Astrocyte (in vitro differentiated cells and primary cell): ENCODE measurements at regions not wholly inside any gene's neighbourhood (a gene's known extent, or its start where the extent isn't known, plus 50 kb on each side); places are given as distances from the start of the nearest gene placed in this dataset.
"Not testable (repeated sequence)": the region's sequence is repeated elsewhere in the genome, so short reads cannot be mapped to it uniquely, and the experiment has no call there.

Source experiments
- DNase-seq: peaks from one replicate; pipeline ENCODE4 v3.0.0-alpha.2; 2010; ENCODE audit warnings: low read depth
- FAIRE-seq: peaks from 2 replicates; lab custom pipeline; 2011; peaks lifted over from hg19 to GRCh38; lab: Jason Lieb, UNC
- H2AFZ ChIP-seq: 2 replicates; pipeline ENCODE4 v1.6.0; 2012; ENCODE audit warnings: low read depth, low read length, inconsistent platforms
- H3K27ac ChIP-seq: 2 replicates; pipeline ENCODE4 v1.5.1; 2011; ENCODE audit warnings: low read depth, low read length, inconsistent platforms
- H3K27me3 ChIP-seq: 2 replicates; pipeline ENCODE4 v1.6.0; 2011; ENCODE audit warnings: low read length, inconsistent platforms; ENCODE audit not compliant: insufficient read depth
- H3K36me3 ChIP-seq: 2 replicates; pipeline ENCODE4 v1.5.1; 2011; ENCODE audit warnings: low read length, inconsistent platforms; ENCODE audit not compliant: insufficient read depth
- H3K4me1 ChIP-seq: 2 replicates; pipeline ENCODE4 v1.5.1; 2011; ENCODE audit warnings: low read length, inconsistent platforms; ENCODE audit not compliant: insufficient read depth
- H3K4me2 ChIP-seq: 2 replicates; pipeline ENCODE4 v1.6.0; 2012; ENCODE audit warnings: low read length, inconsistent platforms
- H3K4me3 ChIP-seq: 2 replicates; pipeline ENCODE4 v1.5.1; 2011; ENCODE audit warnings: low read depth, mild to moderate bottlenecking, low read length, inconsistent platforms; ENCODE audit not compliant: insufficient read depth
- H3K79me2 ChIP-seq: 2 replicates; pipeline ENCODE4 v1.6.0; 2012; ENCODE audit warnings: mild to moderate bottlenecking, low read length, inconsistent platforms; ENCODE audit not compliant: insufficient read depth
- H3K9ac ChIP-seq: 2 replicates; pipeline ENCODE4 v1.6.0; 2012; ENCODE audit warnings: mild to moderate bottlenecking, low read length, inconsistent platforms
- H3K9me3 ChIP-seq: 2 replicates; pipeline ENCODE4 v1.5.1; 2012; ENCODE audit warnings: low read depth, mild to moderate bottlenecking, low read length, inconsistent platforms; ENCODE audit not compliant: insufficient read depth
- H4K20me1 ChIP-seq: 2 replicates; pipeline ENCODE4 v1.6.0; 2012; ENCODE audit warnings: low read length, inconsistent platforms; ENCODE audit not compliant: insufficient read depth
- H3K27ac Mint-ChIP-seq: one replicate; pipeline ENCODE4 v1.8.0; 2021; ENCODE audit warnings: mild to moderate bottlenecking, mixed read lengths; ENCODE audit not compliant: unreplicated experiment
- H3K27me3 Mint-ChIP-seq: one replicate; pipeline ENCODE4 v1.8.0; 2021; ENCODE audit warnings: low read depth, mixed read lengths; ENCODE audit not compliant: unreplicated experiment
- H3K36me3 Mint-ChIP-seq: one replicate; pipeline ENCODE4 v1.8.0; 2021; ENCODE audit warnings: low read depth, mixed read lengths; ENCODE audit not compliant: unreplicated experiment
- H3K4me1 Mint-ChIP-seq: one replicate; pipeline ENCODE4 v1.8.0; 2021; ENCODE audit warnings: low read depth, mixed read lengths; ENCODE audit not compliant: unreplicated experiment
- H3K4me3 Mint-ChIP-seq: one replicate; pipeline ENCODE4 v1.8.0; 2021; ENCODE audit warnings: mild to moderate bottlenecking, moderate library complexity, mixed read lengths; ENCODE audit not compliant: unreplicated experiment
- H3K9me3 Mint-ChIP-seq: one replicate; pipeline ENCODE4 v1.8.0; 2021; ENCODE audit warnings: mild to moderate bottlenecking, mixed read lengths; ENCODE audit not compliant: unreplicated experiment

DNA sequence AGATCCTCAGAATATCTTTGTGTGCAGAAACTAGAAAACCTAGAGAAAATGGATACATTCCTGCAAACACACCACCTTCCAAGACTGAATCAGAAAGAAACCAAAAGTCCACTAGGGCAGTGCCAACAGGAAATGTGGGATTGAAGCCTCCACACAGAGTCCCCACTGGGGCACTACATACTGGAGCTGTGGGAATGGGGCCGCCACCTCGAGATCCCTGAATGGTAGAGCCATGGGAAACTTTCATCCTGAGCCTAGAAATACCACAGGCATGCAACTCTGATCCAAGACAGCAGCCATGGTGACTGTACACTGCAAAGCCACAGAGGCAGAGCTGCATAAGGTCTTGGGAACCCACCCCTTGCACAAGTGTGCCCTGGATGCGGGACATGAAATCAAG is 4465.5 kb upstream of the OR11H1 start:
- not testable (repeated sequence) for FAIRE-seq, H3K79me2 ChIP-seq, DNase-seq, H3K36me3 ChIP-seq, H2AFZ ChIP-seq, H3K4me1 Mint-ChIP-seq, H3K9ac ChIP-seq, H3K27me3 Mint-ChIP-seq, H4K20me1 ChIP-seq, H3K4me1 ChIP-seq, H3K27ac ChIP-seq, H3K4me3 Mint-ChIP-seq, H3K27me3 ChIP-seq, H3K4me3 ChIP-seq, H3K36me3 Mint-ChIP-seq, H3K27ac Mint-ChIP-seq, H3K4me2 ChIP-seq
- H3K9me3 Mint-ChIP-seq: peaks cover 28% of the 10 kb centered on the region
- H3K9me3 ChIP-seq: peaks cover 27% of the 10 kb centered on the region

DNA sequence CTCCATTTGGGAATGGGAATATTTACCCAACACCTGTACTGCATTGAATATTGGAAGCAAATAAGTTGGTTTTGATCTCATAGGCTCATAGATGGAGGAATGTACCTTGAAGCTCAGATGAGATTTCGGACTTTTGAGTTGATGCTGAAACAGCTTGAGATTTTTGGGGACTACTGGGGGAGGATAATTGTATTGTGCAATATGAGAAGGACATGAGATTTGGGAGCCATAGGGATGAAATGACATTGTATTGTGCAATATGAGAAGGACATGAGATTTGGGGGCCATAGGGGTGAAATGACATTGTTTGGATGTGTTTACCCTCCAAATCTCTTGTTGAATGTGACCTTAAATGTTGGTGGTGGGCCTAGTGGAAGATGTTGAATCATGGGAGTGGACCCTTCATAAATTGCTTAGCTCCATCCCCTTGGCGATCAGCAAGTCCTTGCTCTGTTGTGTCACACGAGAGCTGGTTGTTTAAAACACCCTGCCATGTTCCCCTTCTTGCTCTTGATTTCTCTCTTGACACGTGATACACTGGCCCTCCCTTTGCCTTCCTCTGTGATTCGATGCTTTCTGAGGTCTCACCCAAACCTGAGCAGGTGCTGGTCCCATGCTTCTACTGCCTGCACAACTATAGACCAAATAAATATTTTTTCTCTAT is 4464.8 kb upstream of the OR11H1 start:
- H3K4me3 ChIP-seq, H3K36me3 Mint-ChIP-seq, H3K4me1 ChIP-seq, H3K27me3 ChIP-seq, H3K79me2 ChIP-seq, FAIRE-seq, H3K27ac Mint-ChIP-seq, DNase-seq, H3K36me3 ChIP-seq, H3K27me3 Mint-ChIP-seq, H4K20me1 ChIP-seq, H3K4me1 Mint-ChIP-seq, H2AFZ ChIP-seq, H3K9ac ChIP-seq, H3K4me3 Mint-ChIP-seq, H3K4me2 ChIP-seq, H3K27ac ChIP-seq: not testable (repeated sequence)
- peaks cover 34% of the 10 kb centered on the region for H3K9me3 Mint-ChIP-seq
- H3K9me3 ChIP-seq: peaks cover 30% of the 10 kb centered on the region

DNA sequence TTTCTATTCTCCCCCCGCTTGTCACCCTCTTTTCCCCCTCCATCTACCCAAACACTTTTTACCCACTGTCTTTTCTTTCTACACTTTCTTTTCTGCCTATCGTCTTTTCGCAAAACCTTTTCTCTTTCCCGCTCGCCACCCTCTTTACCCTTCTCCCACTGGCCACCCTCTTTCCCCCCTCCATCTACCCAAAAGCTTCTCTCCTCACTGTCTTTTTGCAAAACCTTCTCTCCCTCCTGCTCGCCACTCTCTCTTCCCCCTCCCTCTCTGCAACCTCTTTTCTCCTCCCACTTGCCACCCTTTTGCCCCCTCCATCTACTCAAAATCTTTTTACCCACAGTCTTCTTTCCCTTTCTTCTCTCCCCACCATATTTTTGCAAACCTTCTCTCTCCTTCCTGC is 4462.8 kb upstream of the OR11H1 start:
- not testable (repeated sequence) for FAIRE-seq, H3K79me2 ChIP-seq, H3K27me3 Mint-ChIP-seq, H3K4me2 ChIP-seq, H2AFZ ChIP-seq, H3K4me3 Mint-ChIP-seq, H4K20me1 ChIP-seq, H3K36me3 Mint-ChIP-seq, H3K27ac Mint-ChIP-seq, H3K9ac ChIP-seq, H3K27ac ChIP-seq, DNase-seq, H3K27me3 ChIP-seq, H3K4me1 Mint-ChIP-seq, H3K4me1 ChIP-seq, H3K36me3 ChIP-seq, H3K4me3 ChIP-seq
- H3K9me3 Mint-ChIP-seq: peaks cover 29% of the 10 kb centered on the region
- peaks cover 30% of the 10 kb centered on the region for H3K9me3 ChIP-seq

DNA sequence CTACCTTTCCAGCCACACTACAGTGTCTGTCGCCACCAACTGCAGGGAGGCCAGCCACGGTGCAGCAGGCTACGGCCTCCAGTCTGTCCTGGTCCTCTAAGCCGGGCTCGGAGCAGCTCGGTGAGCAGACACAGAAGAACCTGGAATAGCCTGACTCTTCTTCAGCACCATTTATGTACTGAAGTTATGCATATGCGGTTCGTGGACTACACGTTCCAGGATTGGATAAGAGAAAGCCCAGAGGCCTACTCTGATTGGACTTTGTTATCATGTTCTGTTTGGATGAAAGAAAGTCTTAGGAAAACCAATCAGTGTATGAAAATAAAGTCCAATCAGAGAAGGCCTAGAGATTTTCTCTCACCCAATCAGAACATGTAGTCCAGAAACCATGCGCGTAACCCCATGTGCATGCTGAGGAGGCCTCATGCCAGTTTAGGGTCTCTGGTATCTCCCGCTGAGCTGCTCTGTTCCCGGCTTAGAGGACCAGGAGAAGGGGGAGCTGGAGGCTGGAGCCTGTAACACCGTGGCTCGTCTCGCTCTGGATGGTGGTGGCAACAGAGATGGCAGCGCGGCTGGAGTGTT is 4462.0 kb upstream of the OR11H1 start:
- FAIRE-seq, H3K27ac ChIP-seq, H3K36me3 Mint-ChIP-seq, H3K79me2 ChIP-seq, H3K27ac Mint-ChIP-seq, H3K4me1 ChIP-seq, H3K4me3 Mint-ChIP-seq, H4K20me1 ChIP-seq, H3K4me3 ChIP-seq, H3K4me2 ChIP-seq, H2AFZ ChIP-seq, H3K27me3 ChIP-seq, DNase-seq, H3K4me1 Mint-ChIP-seq, H3K36me3 ChIP-seq, H3K9ac ChIP-seq, H3K27me3 Mint-ChIP-seq: not testable (repeated sequence)
- H3K9me3 Mint-ChIP-seq: peaks cover 29% of the 10 kb centered on the region
- peaks cover 30% of the 10 kb centered on the region for H3K9me3 ChIP-seq
